HG03342 (cell line): ENCODE measurements at regions not wholly inside any gene's neighbourhood (a gene's known extent, or its start where the extent isn't known, plus 50 kb on each side); places are given as distances from the start of the nearest gene placed in this dataset.

Experiments
- ATAC-seq: cut with Tn5 transposase; IDR thresholded peaks from one replicate; pipeline ENCODE4 v1.9.1; 2021; ENCODE audit warnings: mild to moderate bottlenecking, moderate library complexity; ENCODE audit not compliant: unreplicated experiment

DNA sequence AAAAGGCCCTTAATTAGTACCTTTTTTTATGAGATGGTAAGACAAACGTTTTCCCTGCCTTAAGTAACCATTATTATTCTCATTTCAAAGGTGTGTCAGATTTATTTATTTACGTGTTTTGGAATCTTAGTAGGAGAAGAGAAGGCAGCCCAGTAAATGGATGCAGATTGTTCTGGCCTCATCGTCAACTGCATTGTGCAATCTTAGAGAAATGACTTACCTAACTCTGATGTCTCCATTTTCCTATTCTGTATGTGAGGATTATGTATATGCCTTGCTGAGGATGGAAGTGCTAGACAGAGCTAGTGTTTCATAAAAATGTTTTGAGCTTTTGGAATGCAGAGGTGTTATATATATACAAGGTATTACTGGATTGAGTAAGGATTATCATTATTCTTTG lies 97.0 kb upstream of the JAG1 start:
- no peak for ATAC-seq

DNA sequence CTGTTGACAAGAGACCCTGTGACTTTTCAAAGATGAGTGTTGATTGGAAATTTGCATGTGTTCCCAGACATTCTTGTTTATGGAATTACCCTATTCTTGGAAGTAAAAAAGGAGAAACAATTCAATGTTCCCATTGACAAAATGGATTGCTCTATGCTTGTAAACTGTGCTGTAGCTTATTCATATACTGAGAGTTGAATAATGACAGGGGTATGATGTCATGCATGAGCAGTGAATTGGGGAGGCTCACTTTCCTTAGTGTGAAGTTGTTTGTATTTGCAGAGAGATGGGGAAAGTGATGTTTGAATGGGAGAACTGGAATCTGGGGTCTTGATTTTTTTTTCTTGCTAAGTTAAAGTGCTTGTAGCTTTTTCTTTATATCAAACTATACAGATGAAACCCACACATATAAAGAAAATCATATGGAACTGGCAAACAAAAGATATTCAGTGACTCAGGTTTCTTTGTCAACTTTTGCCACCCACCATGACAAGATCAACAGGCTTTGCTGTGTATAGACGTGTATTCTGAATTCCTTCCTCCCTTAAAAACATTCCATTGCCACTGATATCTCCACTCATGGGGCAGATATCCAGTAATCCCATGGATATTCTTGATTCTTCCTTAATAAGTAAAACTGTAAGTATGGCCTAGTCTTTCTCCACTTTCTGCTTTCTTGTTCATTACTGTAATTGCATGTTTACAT lies 97.8 kb upstream of the JAG1 start:
- ATAC-seq = no peak

DNA sequence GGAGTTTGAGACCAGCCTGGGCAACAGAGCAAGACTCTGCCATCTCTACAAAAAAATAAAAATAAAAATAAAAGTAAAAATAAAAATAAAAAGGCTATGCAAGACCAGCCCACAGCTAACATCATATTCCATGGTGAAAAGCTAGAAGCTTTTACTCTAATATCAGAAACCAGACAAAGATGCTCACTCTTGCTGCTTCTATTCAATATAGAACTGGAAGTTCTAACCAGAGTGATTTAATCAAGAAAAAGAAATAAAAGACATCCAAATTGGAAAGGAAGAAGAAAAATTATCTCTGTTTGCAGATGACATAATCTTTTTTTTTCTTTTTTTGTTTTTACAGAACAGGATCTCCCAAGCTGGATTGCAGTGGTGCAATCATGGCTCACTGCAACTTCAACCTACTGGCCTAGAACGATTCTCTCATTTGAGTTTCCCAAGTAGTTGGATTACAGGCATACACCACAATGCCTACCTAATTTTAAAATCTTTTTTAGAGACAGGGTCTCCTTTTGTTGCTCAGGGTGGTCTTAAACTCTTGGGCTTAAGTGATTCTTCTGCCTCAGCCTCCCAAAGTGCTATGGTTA lies 100.7 kb upstream of the JAG1 start:
- no peak for ATAC-seq

DNA sequence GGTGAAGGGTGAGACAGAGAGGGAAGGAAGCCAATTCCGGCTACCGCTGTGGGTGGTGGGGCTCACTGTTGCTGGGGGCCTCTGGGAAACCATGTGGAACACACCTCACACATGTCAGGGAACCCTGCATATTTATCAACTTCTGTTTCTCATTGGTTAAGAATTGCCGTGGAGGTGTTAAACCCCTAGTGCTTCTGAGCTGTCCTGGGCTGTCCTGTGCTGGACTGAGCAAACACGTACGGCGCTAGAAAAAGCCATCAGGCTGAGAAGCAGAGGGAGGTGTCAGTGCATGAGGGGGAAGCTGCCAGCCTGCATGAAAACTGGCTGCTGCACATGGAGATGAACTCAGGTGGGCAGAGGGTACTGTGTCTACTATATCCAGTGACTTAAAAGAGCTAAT lies 103.9 kb upstream of the JAG1 start:
- ATAC-seq = no peak

DNA sequence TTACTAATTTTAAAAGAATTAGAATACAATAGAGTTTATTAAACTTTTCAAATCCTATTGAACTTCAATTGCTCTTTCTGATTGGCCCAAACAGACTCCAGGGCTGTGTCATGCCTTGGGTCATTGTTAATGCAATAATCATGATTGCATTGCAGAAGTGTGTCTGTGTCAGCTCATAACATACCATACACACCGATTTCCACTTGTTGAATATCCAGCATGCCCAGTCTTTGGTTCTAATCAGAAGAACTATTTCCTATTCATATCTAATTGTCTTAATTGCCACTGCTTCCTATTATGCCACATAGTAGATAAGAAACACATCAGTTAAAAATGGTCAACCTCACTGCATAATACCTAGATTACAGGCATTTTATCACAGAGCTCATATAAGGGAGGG lies 106.1 kb upstream of the JAG1 start:
- no peak for ATAC-seq

DNA sequence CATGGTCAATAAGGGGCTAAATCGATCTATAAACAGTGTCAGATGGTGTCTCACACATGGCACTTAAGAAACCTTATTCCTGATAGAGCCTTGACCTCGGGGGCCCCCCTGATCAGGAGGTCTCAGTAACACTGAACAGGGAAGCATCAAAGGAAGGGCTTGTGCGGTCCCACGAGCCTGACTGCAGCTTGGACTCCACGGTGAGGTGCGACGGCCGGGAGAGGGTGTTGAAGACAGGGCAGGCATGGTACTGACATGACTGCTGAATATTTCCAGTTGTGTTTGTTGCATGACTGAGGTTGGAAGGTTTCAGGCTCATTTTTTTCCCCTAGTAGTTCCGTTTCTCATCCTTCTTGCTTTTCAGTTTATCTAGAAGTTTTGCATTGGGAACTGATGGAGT lies 107.1 kb upstream of the JAG1 start:
- ATAC-seq = no peak

DNA sequence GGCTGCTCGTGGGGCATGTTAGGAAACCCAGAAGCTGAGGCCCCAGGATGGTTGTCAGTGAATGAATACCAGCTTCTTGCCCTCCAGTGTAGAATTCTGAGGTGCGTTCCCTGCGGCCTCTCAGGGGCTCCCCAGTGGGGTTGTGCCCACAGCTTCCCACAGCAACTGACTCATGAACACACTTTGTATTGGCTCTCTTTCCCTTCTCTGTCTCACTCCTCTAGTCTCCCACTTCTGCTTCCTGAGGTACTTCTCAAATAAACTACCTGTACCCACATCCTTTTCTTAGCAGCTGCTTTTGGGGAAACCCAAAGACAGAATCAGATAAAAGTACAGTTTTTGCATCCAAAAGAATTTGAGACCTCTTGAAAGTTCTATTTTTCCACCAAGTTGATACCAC lies 107.7 kb upstream of the JAG1 start:
- no peak for ATAC-seq

DNA sequence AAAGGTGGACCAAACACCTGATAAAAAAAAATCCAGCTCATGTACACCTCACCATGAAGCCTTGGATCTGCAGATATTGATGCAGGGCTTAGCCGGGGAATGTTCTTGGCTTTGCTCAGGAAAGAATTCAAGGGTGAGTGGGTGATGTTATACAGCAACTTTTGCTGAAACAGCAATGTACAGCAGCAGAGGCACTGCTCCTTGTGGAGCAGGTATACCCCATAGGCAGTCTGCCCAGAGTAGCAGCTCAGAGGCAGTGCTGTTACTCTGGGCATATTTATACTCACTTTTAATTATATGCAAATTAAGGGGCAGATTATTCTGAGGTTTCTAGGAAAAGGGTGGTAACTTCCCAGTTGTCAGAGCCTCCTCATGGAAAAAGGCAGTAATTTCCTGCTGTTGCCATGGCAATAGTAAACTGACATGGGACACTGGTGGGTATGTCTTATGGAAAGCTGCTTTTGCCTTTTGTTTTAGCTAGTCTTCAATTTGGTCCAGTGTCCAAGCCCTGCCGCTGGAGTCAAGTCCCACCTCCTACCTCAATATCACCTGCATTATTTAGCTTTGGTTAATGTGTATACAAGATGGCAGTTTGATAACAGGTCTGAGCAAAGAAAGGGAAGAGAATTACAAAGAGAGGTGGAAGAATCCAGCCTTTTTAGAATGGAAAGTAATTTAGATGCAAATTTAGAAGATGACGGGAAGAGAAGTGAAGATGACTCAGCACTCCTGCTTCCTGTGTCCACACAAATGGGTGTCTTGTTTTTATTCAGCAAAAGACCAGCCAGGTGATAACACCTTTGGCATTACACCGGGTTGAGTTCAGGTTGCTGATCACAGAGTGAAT lies 110.1 kb upstream of the JAG1 start:
- no peak for ATAC-seq

DNA sequence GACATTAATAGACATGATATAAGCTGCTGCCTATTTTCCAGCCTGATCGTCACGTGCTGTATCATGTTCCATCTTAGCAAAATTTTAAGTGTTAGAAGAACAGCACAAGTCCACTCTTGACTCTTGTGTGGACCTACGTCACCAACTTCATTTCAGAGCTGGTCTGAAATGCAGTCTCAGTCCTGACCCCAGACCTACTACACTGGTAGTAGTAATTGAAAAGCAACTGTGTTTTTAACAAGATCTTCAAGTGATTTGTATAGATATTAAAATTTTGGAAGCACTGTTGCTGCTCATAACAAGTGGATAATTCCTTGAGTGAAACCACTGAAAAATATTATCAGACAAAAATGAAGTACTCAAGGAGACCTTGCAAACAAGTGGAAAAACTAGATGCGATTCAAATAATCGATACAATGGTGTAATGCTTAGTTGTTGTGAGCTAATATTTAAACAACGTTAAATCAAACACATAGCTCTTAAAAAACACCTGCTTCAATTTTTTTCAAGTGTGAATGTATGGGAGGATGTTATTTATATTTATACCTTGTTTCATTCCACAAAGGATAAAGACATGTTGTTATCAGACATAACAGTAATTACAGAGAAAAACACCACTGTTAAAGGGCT lies 110.9 kb upstream of the JAG1 start:
- ATAC-seq = no peak

DNA sequence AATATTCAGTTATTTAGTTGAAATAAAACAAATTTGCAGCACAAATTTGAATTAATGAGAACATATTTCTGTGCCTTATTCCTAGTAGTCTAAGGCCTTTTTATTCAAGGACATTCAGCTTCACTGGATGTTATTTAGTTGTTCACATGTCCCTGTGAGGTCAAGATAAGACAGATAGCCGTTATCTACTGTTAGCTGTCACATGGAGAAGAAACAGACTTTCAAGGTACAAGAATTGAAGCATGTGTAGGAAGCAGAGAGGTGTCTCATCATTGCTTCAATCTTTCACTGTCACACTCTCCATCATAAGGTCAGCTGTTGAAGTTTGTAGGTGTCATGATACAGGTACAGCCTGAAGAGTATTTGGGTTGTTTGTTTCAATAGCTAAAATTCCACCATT lies 112.9 kb upstream of the JAG1 start:
- no peak for ATAC-seq

DNA sequence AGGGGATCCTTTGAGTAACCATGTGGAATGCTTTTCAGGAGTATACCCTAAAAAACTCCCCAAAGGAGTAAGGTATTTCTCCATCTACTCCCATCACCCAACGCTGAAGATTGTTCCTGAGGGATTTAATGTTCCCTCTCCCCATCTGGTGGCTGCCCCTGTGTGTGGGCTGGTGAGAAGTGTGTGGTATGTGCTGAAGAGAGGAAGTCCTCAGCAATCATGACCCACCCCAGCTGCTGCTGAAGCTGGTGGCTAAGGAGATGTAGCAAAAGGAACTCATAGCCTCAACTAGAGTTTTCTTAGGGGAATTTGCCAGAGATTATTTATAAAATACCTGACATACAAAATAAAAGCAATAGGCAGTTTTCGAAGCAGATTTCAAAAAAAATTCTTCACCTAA lies 114.3 kb upstream of the JAG1 start:
- ATAC-seq = no peak

DNA sequence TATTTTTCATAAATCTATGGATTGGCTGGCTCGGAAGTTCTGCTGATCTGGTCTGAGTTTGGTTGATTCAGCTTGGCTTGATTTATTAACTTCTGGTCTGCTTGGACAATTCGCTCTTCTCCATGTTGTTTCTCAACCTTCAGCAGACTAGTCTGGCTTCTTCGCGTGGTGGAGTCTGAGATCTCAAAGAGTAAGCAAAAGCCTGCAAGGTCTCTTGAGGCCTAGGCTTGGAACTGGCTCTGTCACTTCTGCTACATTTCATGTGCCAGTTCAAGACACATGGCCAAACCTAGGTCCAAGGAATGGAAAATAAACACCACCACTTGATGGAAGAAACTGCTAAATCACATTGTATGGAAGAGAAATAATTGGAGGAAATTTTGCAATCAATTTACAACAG lies 115.1 kb upstream of the JAG1 start:
- no peak for ATAC-seq

DNA sequence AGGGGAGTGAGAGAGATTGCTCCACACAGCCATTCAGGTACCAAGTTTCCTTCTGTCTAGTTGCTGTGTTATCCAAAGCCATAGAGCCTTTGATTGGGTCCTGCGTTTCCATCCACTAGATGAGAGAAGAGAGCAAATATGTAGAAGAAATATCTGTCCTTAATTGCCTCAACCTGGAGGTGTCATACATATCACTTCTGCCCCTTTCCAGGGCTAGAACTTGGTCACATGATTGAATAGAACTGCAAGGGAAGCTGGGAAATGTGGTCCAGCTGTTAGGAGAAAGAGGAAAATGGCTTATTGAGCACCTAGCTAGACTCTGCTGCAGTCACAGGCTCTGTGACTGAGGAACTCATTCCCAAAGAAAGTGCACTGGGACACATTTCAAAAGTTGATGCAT lies 115.6 kb upstream of the JAG1 start:
- no peak for ATAC-seq

DNA sequence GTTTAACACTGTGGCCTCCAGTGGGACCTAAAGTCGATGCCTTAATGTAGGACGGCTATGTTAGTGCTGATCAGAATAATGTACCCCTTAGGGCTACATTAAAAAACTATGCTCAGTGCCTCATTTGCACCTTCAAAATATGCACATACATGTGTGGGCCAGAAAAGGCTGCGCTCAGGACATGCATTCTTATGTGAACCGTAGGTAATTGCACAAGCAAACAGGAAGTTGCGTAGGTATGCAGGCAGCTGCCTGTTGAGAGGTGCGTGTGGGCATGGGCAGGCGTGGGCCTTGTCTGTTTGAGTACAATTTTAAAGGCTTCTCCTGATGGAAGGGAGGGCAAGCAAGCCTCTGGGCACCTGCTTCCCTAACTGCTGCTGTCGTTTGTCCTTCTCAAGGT lies 116.2 kb upstream of the JAG1 start:
- no peak for ATAC-seq

DNA sequence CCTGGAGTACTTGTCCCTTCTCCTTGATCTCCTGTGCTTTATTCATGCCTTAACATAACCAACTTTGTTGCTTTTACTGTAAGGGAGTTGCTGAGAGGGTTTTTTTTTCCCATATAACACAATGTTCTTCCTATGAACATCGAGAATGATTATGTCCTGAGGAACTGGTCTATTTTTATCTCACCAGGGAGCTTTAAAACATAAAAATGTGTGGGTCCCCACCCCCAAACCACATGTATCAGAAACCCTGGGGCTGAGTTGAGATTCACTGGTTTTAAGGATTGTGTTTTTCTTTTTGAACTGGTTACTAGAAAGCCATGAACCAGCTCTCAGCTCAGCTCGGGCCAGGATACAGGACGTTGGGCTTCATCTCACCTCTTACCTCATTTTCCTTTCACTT lies 118.5 kb upstream of the JAG1 start:
- ATAC-seq = no peak

DNA sequence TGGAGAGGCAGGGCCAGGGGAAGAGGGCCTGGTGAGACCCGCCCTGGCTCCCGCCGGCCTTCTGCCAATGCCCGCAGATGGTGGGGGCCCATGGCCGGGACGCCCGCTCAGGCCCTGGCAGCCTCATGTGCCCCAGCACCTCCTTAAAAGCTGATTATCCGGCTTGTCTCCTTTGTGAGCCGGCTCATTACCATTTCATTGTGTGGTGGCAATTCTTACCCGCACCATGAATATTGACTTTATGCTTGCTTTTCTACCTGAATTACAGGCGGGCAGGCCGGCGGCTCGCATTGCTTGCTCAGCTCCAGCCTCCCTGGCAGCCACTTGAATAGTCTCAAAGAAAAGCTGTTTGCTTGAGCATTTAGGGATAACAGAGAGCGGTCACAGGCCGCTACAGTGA lies 120.0 kb upstream of the JAG1 start:
- no peak for ATAC-seq

DNA sequence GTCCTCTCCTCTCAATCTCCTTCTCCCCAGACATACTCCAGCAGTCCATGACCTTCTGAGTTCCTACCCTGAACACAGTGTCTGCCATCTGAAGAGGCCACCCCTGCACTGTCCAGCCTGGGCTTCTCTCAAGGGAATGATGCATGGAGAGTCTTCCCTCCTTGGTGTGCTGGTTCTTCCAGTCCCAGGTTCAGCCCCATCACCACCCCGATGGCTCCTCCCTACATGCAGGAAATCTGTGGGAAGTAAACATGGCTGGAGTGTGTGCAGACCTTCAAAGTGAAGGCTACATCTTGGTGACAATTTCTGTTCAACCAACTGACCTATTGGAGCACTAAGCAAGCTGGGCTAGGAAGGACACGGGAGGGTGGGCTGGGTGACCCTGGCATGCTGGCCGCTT lies 121.0 kb upstream of the JAG1 start:
- ATAC-seq = no peak

DNA sequence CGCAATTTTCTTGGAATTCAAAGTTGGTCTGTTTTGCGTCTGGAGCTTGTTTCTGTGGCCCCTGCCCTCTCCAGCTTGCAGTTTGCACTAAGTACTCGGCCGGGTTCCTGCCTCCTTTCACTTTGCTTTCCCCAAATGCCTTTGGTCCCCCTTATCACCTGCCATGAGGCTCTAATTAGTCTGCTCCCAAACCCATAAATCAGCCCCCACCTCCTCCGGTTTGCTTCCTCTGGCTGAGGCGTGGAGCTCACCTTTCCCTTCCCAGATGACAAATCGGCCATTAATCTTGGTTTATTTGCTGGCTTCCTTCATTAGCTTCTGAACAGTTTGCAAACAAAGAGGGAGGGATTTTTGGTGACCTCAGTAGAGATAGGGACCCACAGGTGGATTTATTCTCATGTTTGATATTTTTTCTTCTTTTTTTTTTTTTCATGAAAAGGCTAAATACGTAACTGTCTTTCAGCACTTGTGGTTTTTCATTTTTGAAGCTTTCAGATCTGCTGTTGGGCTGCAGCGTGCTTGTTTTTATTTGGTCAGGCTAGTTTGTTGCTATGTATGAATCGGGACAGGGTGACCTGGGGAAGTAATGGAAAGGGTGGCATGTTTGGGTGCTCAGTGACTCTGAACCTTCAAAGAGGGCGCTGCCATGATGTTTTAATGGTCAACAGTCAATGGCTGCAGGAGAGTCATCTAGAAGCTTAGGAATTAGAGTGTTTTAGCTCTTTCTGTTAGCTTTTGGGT lies 121.7 kb upstream of the JAG1 start:
- ATAC-seq = no peak

DNA sequence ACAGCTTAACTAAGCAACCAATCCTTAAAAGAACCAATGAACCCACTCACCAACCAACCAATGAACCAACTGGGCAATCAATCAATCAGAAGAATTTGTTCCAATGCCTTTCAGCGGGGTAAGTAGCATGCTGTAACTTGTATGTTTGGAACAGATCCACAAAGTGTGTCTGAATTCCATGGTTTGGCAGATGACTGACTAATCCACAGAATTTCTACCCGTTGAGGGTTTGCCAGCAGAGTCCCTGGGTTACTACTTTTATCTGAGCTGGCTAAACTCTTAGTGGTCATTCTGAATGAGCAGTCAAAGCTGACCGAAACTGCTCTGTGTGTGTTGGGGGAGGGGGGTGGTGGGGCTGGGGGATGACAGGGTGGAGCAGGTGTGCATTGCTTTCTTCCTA lies 125.0 kb upstream of the JAG1 start:
- no peak for ATAC-seq

DNA sequence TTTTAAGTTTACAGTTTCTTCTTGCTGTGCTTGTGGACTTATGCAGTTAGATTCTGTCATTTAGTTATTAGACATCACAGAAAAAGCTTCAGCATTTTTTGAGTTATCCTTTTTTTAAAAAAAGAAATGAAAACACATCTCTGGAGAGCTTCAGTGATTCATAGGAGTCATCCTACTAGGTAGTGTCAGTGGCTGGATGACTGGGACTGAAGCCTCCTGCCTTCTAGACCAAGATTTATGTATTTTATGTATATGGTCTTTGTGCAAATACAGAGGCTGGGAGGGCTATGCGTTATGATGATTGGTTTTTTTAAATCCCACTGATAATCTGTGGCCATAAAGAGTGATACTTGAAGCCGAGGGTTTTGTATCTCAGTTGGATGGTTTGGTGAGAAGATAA lies 125.9 kb upstream of the JAG1 start:
- no peak for ATAC-seq

DNA sequence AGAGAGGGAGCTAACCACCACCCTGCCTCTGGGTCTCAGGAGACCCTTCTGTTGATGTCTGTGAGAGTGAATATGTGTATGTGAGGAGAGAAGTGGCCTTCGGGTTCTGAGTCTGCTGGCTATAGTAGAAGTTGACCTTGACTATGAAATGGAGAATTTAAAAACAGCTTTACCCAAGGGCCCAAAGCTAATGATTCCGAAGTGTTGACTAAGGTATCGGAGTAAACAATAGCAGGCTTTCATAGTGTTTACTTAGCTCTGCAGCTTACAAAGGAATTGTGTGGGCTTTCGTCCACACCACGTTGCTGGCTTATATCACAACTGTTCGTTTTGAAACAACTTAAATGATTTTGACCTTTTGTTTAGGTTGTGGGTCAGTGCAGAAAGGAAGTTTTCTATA lies 126.5 kb upstream of the JAG1 start:
- ATAC-seq = no peak
